NCI-H1930 (cell line): ENCODE measurements at regions not wholly inside any gene's neighbourhood (a gene's known extent, or its start where the extent isn't known, plus 50 kb on each side); places are given as distances from the start of the nearest gene placed in this dataset.
"Not testable (repeated sequence)": the region's sequence is repeated elsewhere in the genome, so short reads cannot be mapped to it uniquely, and the experiment has no call there.

ENCODE experiments used
- DNase-seq, 2 experiments: peaks; one replicate each; lab custom pipeline; 2025; lab: John Stamatoyannopoulos, UW

- no peak for DNase-seq
These were observed 306.2 kb downstream of the CCSER2 start for GRCh38 chr10:84634636-84635035.

GRCh38 chr10:84650628-84651027, 322.2 kb downstream of the CCSER2 start:
- DNase-seq: not testable (repeated sequence)

GRCh38 chr10:84654671-84655070, 326.3 kb downstream of the CCSER2 start:
- no peak for DNase-seq

GRCh38 chr10:84659027-84659426, 330.6 kb downstream of the CCSER2 start:
- DNase-seq: no peak

GRCh38 chr10:84659497-84660439, 331.4 kb downstream of the CCSER2 start:
- DNase-seq: no peak

GRCh38 chr10:84660450-84661159, 332.2 kb downstream of the CCSER2 start:
- DNase-seq: no peak

- DNase-seq: no peak
These were observed 336.8 kb downstream of the CCSER2 start for GRCh38 chr10:84665211-84665610.

- DNase-seq: no peak
These were observed 337.6 kb downstream of the CCSER2 start for GRCh38 chr10:84665883-84666463.

GRCh38 chr10:84668186-84668763, 339.9 kb downstream of the CCSER2 start:
- no peak for DNase-seq

- DNase-seq: no peak
These were observed 346.7 kb downstream of the CCSER2 start for GRCh38 chr10:84675060-84675459.

GRCh38 chr10:84676536-84676935, 348.1 kb downstream of the CCSER2 start:
- no peak for DNase-seq

- DNase-seq: no peak
These were observed 353.4 kb downstream of the CCSER2 start for GRCh38 chr10:84681781-84682180.

- no peak for DNase-seq
These were observed 355.2 kb downstream of the CCSER2 start for GRCh38 chr10:84683550-84683949.

GRCh38 chr10:84683980-84684740, 355.8 kb downstream of the CCSER2 start:
- DNase-seq: no peak

GRCh38 chr10:84685047-84685660, 356.8 kb downstream of the CCSER2 start:
- no peak for DNase-seq

- DNase-seq: no peak
These were observed 364.6 kb downstream of the CCSER2 start for GRCh38 chr10:84693006-84693405.

GRCh38 chr10:84695902-84696301, 367.5 kb downstream of the CCSER2 start:
- no peak for DNase-seq

GRCh38 chr10:84696610-84697009, 368.2 kb downstream of the CCSER2 start:
- DNase-seq: no peak

- no peak for DNase-seq
These were observed 370.6 kb downstream of the CCSER2 start for GRCh38 chr10:84698989-84699388.

- DNase-seq: no peak
These were observed 372.4 kb downstream of the CCSER2 start for GRCh38 chr10:84700668-84701369.

- no peak for DNase-seq
These were observed 373.0 kb downstream of the CCSER2 start for GRCh38 chr10:84701370-84701720.
